ENCODE measurements at regions not wholly inside any gene's neighbourhood (a gene's known extent, or its start where the extent isn't known, plus 50 kb on each side); places are given as distances from the start of the nearest gene placed in this dataset.

DNA sequence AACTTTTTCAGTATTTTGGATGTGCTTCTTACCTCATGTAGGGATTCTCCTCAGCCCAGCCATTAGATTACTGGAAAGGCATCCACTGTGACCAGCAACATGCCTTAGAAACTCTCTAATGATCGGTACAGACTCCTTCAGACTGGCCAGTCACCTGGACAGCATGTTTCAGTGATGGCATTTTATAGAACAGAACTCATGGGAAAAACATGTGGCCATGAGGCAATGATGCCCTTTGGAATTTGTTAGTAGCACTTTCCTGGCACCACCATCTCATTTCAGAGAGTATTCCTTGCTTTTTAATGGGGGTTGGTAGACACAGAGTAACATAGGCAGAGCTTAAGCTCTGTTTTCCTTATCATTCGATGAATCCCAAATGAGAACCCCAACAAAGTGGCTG is 72.1 kb upstream of the FAM98A start:
- CTCF ChIA-PET, result no interaction called here
- POLR2A ChIA-PET, result no interaction called here
- DNase-seq (ENCODE audit: low read depth, low spot score), result no peak
- TF ChIP-seq, protein P1, sequence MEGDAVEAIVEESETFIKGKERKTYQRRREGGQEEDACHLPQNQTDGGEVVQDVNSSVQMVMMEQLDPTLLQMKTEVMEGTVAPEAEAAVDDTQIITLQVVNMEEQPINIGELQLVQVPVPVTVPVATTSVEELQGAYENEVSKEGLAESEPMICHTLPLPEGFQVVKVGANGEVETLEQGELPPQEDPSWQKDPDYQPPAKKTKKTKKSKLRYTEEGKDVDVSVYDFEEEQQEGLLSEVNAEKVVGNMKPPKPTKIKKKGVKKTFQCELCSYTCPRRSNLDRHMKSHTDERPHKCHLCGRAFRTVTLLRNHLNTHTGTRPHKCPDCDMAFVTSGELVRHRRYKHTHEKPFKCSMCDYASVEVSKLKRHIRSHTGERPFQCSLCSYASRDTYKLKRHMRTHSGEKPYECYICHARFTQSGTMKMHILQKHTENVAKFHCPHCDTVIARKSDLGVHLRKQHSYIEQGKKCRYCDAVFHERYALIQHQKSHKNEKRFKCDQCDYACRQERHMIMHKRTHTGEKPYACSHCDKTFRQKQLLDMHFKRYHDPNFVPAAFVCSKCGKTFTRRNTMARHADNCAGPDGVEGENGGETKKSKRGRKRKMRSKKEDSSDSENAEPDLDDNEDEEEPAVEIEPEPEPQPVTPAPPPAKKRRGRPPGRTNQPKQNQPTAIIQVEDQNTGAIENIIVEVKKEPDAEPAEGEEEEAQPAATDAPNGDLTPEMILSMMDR (IDR thresholded peaks at IDR 0.05; ENCODE audit: insufficient read depth, low read length, missing control alignments), result no peak
- H3K4me3 ChIP-seq (ENCODE audit: low read depth, low read length), result no peak overlapping the region

DNA sequence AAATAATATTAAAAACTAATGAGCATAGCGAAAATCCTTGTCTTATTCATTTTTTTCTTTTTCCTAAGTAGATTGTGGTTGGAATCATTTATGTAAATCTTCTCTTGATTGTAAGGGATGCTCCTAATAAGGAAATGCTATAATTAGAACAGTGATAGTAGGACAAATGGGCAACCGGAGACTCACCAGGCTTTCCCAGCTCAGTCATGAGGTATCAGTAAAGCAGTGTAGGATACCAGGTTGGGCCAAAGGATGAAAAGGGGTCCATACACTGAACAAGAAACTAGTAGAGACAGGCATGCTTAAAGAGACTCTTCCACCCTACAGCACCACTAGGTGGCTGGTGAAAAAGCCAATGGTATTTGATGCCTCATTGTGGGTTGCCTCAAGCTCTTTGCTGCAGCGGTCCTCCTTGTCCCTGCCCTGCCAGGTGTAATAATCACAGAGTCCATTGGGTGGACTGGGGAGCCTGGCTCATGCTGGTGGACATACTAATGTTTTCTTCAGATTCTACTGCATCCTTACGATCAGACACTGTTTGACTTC is 71.4 kb upstream of the FAM98A start:
- CTCF ChIA-PET, result no interaction called here
- POLR2A ChIA-PET, result no interaction called here
- DNase-seq (ENCODE audit: low read depth, low spot score), result no peak
- TF ChIP-seq, protein P1 (IDR thresholded peaks at IDR 0.05; ENCODE audit: insufficient read depth, low read length, missing control alignments), result no peak
- no peak overlapping the region for H3K4me3 ChIP-seq (ENCODE audit: low read depth, low read length)

DNA sequence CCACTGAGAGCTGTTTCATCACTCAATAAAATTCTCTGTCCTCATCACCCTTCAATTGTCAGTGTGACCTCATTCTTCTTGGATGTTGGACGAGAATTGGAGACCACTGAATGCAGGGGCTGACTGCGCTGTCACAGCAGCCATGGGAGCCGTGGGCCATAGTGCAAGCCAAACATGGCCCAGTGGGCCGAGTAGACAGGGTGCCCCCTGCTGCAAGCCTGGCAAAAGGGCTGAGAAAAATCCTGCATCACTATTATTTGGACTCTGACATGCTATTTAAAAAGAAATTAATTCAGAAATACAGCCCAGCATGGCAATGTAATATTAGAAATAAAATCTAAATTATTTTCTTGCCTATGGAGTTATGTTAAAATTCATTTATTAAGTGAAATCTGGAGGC is 67.8 kb upstream of the FAM98A start:
- no peak overlapping the region for H3K4me3 ChIP-seq (ENCODE audit: low read depth, low read length)
- ChIA-PET POLR2A (no interaction called here), CTCF (no interaction called here)
- DNase-seq (ENCODE audit: low read depth, low spot score), result no peak
- TF ChIP-seq, protein P1 (IDR thresholded peaks at IDR 0.05; ENCODE audit: insufficient read depth, low read length, missing control alignments), result no peak

DNA sequence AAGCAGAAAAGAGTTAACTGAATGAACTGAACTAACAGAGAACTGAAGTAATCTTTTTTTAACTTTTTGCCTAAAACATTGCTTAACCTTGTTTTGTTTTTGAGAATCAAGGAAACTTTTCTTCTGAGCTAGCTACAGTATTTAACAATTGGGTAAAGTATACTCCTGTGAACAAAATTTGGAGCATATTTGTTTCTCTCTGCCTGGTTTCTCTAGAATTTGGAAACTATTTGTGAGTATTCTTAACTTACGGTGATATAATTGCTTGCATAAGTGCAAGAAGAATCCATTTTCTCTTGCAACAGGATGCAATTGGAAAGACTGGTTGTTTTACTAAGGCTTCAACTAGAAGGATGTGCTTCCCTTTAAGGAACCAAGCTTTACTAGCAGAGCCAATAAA is 65.9 kb upstream of the FAM98A start:
- H3K4me3 ChIP-seq (ENCODE audit: low read depth, low read length), result no peak overlapping the region
- TF ChIP-seq, protein P1 (IDR thresholded peaks at IDR 0.05; ENCODE audit: insufficient read depth, low read length, missing control alignments), result no peak
- no peak for DNase-seq (ENCODE audit: low read depth, low spot score)
- POLR2A ChIA-PET, result no interaction called here
- CTCF ChIA-PET, result interaction anchor here (1.0 kb wide), 1 partner anchor 9 kb away, joined by 3 read pairs; no protein-coding TSS in a partner anchor

DNA sequence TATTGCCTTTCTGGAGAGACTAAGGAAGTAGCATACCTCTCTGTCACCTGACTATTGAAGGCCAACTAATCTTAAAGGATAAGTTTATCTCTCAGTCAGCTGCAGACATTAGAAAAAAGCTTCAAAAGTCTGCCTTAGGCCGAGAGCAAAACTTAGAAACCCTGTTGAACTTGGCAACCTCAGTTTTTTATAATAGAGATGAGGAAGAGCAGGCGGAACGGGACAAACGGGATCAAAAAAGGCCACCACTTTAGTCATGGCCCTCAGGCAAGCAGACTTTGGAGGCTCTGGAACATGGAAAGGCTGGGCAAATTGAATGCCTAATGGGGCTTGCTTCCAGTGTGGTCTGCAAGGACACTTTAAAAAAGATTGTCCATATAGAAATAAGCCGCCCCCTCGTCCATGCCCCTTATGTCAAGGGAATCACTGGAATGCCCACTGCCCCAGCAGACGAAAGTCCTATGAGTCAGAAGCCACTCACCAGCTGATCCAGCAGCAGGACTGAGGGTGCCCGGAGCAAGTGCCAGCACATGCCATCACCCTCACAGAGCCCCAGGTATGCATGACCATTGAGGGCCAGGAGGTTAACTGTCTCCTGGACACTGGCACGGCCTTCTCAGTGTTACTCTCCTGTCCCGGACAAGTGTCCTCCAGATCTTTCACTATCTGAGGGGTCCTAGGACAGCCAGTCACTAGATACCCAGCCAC is 61.5 kb upstream of the FAM98A start:
- CTCF ChIA-PET, result no interaction called here

DNA sequence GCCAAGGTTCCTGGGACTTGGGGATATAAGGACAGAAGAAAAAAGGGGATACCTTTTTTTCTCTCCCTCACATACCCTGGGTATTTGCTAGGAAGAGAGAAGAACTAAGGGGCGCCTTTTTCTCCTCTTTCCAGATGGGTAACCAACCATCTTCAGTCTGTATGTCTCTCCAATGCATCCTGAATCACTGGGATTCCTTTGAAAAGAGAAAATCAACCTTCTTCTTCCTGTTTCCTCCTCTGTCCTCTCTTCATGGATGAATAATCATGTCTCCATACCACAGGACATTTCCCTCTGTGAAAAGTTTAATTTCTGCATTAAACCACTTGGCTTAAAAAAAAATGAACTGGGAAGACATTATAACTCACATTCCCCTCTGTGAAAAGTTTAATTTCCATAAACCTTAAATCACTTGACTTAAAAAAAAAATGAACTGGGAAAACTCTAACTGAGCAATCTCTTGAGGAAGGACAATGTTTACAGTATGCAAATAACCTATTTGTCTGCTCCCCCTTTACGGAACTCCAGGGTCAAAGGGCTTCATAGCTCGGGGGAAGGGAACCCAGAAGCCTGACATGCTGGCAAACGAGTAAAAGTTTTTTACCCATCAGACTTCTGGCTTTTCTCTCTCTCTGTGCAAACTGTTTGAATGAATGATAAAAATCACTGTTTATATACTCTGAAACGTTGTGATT is 56.7 kb upstream of the FAM98A start:
- TF ChIP-seq, protein P1 (IDR thresholded peaks at IDR 0.05; ENCODE audit: insufficient read depth, low read length, missing control alignments), result no peak
- no peak for DNase-seq (ENCODE audit: low read depth, low spot score)
- CTCF ChIA-PET, result no interaction called here
- no peak overlapping the region for H3K4me3 ChIP-seq (ENCODE audit: low read depth, low read length)
- POLR2A ChIA-PET, result no interaction called here

More for the DNA sequence above, 61.5 kb upstream of the FAM98A start:
- no peak overlapping the region for H3K4me3 ChIP-seq (ENCODE audit: low read depth, low read length)
- no peak for DNase-seq (ENCODE audit: low read depth, low spot score)
- TF ChIP-seq, protein P1 (IDR thresholded peaks at IDR 0.05; ENCODE audit: insufficient read depth, low read length, missing control alignments), result no peak
- POLR2A ChIA-PET, result no interaction called here

All from AG04449 (cell line).